IPS-NIHi7 (cell line): ENCODE measurements at regions not wholly inside any gene's neighbourhood (a gene's known extent, or its start where the extent isn't known, plus 50 kb on each side); places are given as distances from the start of the nearest gene placed in this dataset.
A peak's percentile ranks its signal among the peaks of the same experiment; 100 is the strongest.

ENCODE experiments used
- DNase-seq: peaks from one replicate; pipeline ENCODE4 v3.0.0; 2012; ENCODE audit warnings: mixed read lengths; ENCODE audit errors: extremely low spot score

- no peak for DNase-seq
Measured at GRCh38 chr1:98072047-98072446, 151.2 kb upstream of the DPYD start.

GRCh38 chr1:98068016-98068415 lies 147.2 kb upstream of the DPYD start:
- DNase-seq: no peak

- no peak for DNase-seq
Measured at GRCh38 chr1:98066911-98067310, 146.1 kb upstream of the DPYD start.

- DNase-seq: no peak
Measured at GRCh38 chr1:98059620-98060019, 138.8 kb upstream of the DPYD start.

- DNase-seq: no peak
Measured at GRCh38 chr1:98058676-98059075, 137.8 kb upstream of the DPYD start.

- no peak for DNase-seq
Measured at GRCh38 chr1:98057236-98057910, 136.5 kb upstream of the DPYD start.

- DNase-seq: no peak
Measured at GRCh38 chr1:98056781-98057180, 135.9 kb upstream of the DPYD start.

GRCh38 chr1:98055457-98055856 lies 134.6 kb upstream of the DPYD start:
- DNase-seq: no peak

- no peak for DNase-seq
Measured at GRCh38 chr1:98054786-98055185, 134.0 kb upstream of the DPYD start.

GRCh38 chr1:98054367-98054701 lies 133.5 kb upstream of the DPYD start:
- DNase-seq: no peak

- DNase-seq: peak; percentile 83
Measured at GRCh38 chr1:98053471-98054366, 132.9 kb upstream of the DPYD start.

- DNase-seq: peak; percentile 24
Measured at GRCh38 chr1:98051065-98051675, 130.3 kb upstream of the DPYD start.

GRCh38 chr1:98049370-98050135 lies 128.7 kb upstream of the DPYD start:
- no peak for DNase-seq

GRCh38 chr1:98048751-98049325 lies 128.0 kb upstream of the DPYD start:
- DNase-seq: no peak

GRCh38 chr1:98048244-98048643 lies 127.4 kb upstream of the DPYD start:
- peak; percentile 75 for DNase-seq

- no peak for DNase-seq
Measured at GRCh38 chr1:98047171-98047570, 126.3 kb upstream of the DPYD start.

- no peak for DNase-seq
Measured at GRCh38 chr1:98045767-98046641, 125.2 kb upstream of the DPYD start.

- peak; percentile 29 for DNase-seq
Measured at GRCh38 chr1:98045211-98045766, 124.5 kb upstream of the DPYD start.

- no peak for DNase-seq
Measured at GRCh38 chr1:98044766-98045165, 123.9 kb upstream of the DPYD start.

GRCh38 chr1:98044071-98044697 lies 123.3 kb upstream of the DPYD start:
- DNase-seq: no peak
